ENCODE measurements at regions not wholly inside any gene's neighbourhood (a gene's known extent, or its start where the extent isn't known, plus 50 kb on each side); places are given as distances from the start of the nearest gene placed in this dataset.
"Not testable (repeated sequence)": the region's sequence is repeated elsewhere in the genome, so short reads cannot be mapped to it uniquely, and the experiment has no call there.

DNA sequence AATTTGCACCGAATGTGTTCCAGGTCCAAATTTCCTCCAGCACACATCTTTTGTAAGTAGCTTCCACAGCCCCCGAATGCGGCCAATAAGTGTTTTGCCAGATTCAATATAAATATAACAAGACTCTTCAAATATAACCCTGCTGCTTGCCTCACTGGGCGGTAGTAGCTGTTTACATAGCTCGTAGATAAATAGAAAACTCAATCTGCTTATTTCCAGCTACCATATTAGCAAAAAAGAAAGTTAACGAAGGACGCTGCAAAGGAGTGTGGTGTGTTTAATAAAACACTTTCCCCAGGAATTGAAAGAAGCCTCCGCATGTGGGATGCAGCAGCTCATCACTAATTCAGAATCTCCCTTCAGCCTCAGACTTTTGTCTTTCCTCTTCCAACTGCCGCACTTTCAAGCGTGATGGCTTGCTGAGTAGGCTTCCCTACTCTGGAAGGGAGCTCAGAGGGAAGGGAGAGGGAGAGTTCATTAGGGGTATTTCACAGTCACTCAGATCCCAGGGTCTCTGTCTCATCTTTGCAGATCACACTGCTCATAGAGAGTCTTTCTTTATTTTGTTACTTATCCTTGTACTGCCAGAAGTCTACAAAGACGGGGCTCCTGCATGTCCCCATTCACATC is 367.0 kb downstream of the RND3 start:
- no peak for DNase-seq
- Histone ChIP-seq H3K9me3 (no peaks in the 10 kb centered on the region), H3K4me3 (no peak overlapping the region), H3K36me3 (no peaks in the 10 kb centered on the region), H3K27ac (no peak overlapping the region), H3K4me1 (no peaks in the 10 kb centered on the region), H3K27me3 (no peaks in the 10 kb centered on the region)
- intact Hi-C loops (cut with DNase I; ENCODE audit: low total_unique reads), result no loop called here
- TF ChIP-seq POLR2A (IDR thresholded peaks at IDR 0.05), result no peak
- TF ChIP-seq, protein P1, sequence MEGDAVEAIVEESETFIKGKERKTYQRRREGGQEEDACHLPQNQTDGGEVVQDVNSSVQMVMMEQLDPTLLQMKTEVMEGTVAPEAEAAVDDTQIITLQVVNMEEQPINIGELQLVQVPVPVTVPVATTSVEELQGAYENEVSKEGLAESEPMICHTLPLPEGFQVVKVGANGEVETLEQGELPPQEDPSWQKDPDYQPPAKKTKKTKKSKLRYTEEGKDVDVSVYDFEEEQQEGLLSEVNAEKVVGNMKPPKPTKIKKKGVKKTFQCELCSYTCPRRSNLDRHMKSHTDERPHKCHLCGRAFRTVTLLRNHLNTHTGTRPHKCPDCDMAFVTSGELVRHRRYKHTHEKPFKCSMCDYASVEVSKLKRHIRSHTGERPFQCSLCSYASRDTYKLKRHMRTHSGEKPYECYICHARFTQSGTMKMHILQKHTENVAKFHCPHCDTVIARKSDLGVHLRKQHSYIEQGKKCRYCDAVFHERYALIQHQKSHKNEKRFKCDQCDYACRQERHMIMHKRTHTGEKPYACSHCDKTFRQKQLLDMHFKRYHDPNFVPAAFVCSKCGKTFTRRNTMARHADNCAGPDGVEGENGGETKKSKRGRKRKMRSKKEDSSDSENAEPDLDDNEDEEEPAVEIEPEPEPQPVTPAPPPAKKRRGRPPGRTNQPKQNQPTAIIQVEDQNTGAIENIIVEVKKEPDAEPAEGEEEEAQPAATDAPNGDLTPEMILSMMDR (IDR thresholded peaks at IDR 0.05), result no peak

DNA sequence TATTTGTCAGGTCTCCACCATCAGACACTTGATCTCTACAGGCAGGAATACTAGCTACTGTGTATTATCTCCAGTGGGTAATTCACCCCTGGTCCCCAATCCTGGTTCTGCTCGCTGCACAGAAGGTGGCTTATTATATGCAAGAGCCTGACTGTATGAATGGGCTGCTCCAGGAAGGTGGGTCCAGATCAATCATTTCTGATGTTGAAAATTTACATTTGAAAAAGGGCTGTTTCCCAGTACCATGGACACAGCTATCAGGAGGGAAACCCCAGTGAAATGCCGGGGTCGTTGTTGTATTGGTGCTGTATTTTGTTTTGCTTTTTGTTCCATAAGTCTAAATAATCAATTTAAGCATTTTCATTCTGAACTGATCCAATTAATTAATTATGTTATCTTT is 367.6 kb downstream of the RND3 start:
- Histone ChIP-seq H3K9me3 (no peaks in the 10 kb centered on the region), H3K36me3 (no peaks in the 10 kb centered on the region), H3K4me3 (no peak overlapping the region), H3K27ac (no peak overlapping the region), H3K27me3 (no peaks in the 10 kb centered on the region), H3K4me1 (no peaks in the 10 kb centered on the region)
- intact Hi-C loops (cut with DNase I; ENCODE audit: low total_unique reads), result no loop called here
- DNase-seq, result no peak
- no peak for TF ChIP-seq POLR2A (IDR thresholded peaks at IDR 0.05)
- TF ChIP-seq, protein P1 (IDR thresholded peaks at IDR 0.05), result no peak

DNA sequence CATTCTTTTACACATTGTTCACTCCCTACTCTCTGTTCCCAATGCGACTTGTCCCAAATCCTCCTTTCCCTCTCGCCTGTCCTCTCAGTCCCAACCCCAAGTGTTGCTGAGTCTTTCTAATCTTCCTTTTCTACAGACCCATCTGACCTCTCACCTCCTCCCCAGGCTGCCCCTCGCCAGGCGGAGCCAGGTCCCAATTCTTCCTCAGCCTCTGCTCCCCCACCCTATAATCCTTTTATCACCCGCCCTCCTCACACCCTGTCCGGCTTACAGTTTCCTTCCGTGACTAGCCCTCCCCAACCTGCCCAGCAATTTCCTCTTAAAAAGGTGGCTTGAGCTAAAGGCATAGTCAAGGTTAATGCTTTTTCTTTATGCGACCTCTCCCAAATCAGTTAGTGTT is 373.4 kb downstream of the RND3 start:
- H3K4me1 ChIP-seq; H3K9me3 ChIP-seq; DNase-seq; H3K27ac ChIP-seq; H3K27me3 ChIP-seq; H3K36me3 ChIP-seq; intact Hi-C loops (cut with DNase I; ENCODE audit: low total_unique reads); H3K4me3 ChIP-seq: not testable (repeated sequence)

DNA sequence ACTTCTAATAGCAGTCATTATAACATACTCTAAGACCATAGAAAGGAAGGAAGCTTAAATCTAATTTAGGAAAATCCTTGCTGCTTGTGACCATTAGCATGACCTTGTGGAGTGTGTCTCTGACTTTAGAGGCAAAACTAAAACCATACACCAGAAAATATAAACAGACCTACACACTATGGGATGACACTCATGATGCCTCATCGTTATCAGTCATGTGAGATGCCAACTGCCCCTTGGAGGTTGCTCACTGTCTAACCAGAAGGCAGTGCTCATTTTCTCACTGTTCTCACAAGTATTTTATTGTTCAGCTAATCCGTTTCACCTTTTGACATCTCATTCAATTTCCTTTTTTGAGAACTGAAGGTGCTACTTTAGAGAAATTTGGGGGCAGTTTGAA is 376.9 kb downstream of the RND3 start:
- Histone ChIP-seq H3K4me3 (no peak overlapping the region), H3K4me1 (no peaks in the 10 kb centered on the region), H3K9me3 (no peaks in the 10 kb centered on the region), H3K27ac (no peak overlapping the region), H3K36me3 (no peaks in the 10 kb centered on the region), H3K27me3 (no peaks in the 10 kb centered on the region)
- TF ChIP-seq POLR2A (IDR thresholded peaks at IDR 0.05), result no peak
- TF ChIP-seq, protein P1 (IDR thresholded peaks at IDR 0.05), result no peak
- DNase-seq, result no peak
- intact Hi-C loops (cut with DNase I; ENCODE audit: low total_unique reads), result no loop called here

DNA sequence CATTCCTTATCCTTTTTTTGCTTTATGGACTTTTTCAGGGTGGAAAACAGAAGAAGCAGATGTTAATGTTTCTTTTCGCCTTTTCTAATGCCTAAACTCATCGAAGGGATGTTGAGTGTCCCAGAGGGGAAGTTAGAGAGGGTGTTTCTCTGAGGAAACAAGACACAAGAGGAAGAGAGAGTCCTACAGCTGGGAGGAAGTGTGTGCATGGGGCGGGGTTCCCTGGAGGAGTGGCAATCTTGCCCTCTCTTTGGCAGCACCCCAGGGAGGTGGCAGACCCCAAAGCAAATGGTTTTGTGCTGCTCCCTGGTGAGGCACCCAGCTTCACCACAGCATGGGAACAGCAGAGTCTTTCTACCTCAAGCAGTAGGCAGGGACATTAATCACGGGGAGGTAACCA is 377.6 kb downstream of the RND3 start:
- no peak overlapping the region for H3K27ac ChIP-seq
- no peaks in the 10 kb centered on the region for H3K27me3 ChIP-seq
- H3K9me3 ChIP-seq, result no peaks in the 10 kb centered on the region
- DNase-seq, result no peak
- H3K36me3 ChIP-seq, result no peaks in the 10 kb centered on the region
- no peak overlapping the region for H3K4me3 ChIP-seq
- TF ChIP-seq POLR2A (IDR thresholded peaks at IDR 0.05), result no peak
- TF ChIP-seq, protein P1 (IDR thresholded peaks at IDR 0.05), result no peak
- H3K4me1 ChIP-seq, result no peaks in the 10 kb centered on the region
- intact Hi-C loops (cut with DNase I; ENCODE audit: low total_unique reads), result no loop called here

DNA sequence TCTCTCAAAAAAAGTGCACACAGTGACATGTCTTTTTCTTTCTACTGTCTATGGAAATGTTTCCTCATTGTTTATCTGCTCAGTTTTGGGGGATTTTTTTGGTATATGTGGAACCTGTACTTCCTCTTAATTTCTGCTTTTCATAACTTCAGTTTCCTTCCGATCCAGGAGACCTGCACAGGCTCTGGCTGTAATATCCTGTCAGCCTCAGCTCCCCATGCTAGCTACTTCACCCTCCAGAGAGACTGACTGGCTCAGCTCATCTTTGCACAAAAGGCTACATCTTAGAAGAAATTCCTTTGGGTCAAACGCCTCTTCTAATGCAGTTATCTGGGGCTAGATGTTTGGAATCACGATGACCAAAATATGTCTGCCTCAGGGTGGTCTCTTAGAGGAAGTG is 378.4 kb downstream of the RND3 start:
- TF ChIP-seq, protein P1 (IDR thresholded peaks at IDR 0.05), result no peak
- no peaks in the 10 kb centered on the region for H3K36me3 ChIP-seq
- no peak for DNase-seq
- intact Hi-C loops (cut with DNase I; ENCODE audit: low total_unique reads), result no loop called here
- no peaks in the 10 kb centered on the region for H3K4me1 ChIP-seq
- no peak overlapping the region for H3K27ac ChIP-seq
- H3K4me3 ChIP-seq, result no peak overlapping the region
- H3K27me3 ChIP-seq, result no peaks in the 10 kb centered on the region
- no peaks in the 10 kb centered on the region for H3K9me3 ChIP-seq
